Esophagus muscularis mucosa (tissue), 4 donors: ENCODE measurements at regions not wholly inside any gene's neighbourhood (a gene's known extent, or its start where the extent isn't known, plus 50 kb on each side); places are given as distances from the start of the nearest gene placed in this dataset.

ENCODE experiments used
- CTCF ChIP-seq, 3 experiments: fragments of 200-600 bp in 2 of 3; fragments of 450-650 bp in 1 of 3; sonication (generic) in 2 of 3; IDR thresholded peaks; one replicate each; pipeline ENCODE4 v1.5.1; 2017 to 2019; ENCODE audit warnings: antibody characterized with exemption in 3 of 3, mild to moderate bottlenecking in 2 of 3, moderate library complexity in 1 of 3
- EP300 ChIP-seq: sonication (generic); formaldehyde crosslinking; IDR thresholded peaks from one replicate; pipeline ENCODE4 v1.6.1; 2017; ENCODE audit warnings: antibody characterized with exemption
- POLR2A ChIP-seq: fragments of 450-650 bp; IDR thresholded peaks from one replicate; pipeline ENCODE4 v1.6.1; 2017; ENCODE audit warnings: antibody characterized with exemption, moderate library complexity, mild to moderate bottlenecking, low read depth

DNA sequence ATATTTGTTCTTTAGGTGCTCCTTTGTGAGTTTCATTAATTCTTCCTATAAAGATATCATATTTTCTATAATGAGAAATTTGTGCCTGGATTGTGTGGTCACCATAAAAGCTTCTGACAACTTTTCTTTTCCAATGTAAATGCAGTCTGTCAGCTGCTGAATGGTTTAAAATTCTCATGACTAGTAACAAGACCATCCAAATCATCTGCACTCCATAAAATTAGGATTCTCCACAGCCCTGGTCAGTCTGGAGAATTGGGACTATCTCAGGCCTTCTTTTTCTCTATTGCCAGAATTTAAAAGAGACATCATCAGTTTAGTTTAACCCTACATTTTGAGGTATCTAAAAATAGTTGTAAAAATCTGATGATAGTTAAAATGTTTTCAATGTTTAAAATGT, 180.9 kb downstream of the DTWD1 start:
- TF ChIP-seq POLR2A, result no peak
- TF ChIP-seq CTCF (IDR thresholded peaks at IDR 0.05), result no peak
- no peak for TF ChIP-seq EP300
